ENCODE measurements at regions not wholly inside any gene's neighbourhood (a gene's known extent, or its start where the extent isn't known, plus 50 kb on each side); places are given as distances from the start of the nearest gene placed in this dataset.

DNA sequence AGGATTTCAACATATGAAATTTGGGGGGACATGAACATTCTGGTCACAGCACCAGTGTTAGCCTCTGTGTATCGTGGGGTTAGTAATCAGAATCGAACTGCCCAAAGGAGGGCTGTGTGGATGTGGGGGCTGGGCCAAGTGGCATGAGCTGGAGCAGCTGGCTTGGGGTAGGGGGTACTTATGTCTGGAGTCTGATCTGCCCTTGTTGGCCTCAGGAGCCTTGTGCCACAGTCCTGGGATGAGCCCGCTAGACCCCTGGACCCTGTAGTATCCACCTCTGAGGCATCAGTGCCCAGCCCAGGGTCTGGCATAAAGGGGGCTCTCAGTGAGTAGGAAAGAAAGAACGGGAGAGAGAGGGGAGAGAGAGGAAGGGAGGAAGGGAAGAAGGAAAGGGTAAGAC lies 67.3 kb downstream of the LRRC32 start:
- Histone ChIP-seq H2BK120ac (ENCODE audit: low read depth, low read length) (no peak overlapping the region), H2BK5ac (ENCODE audit: low read length) (no peak overlapping the region), H3K4me1 (ENCODE audit: control insufficient read depth in 2 of 2, insufficient read depth in 1 of 2, low read depth in 1 of 2, low read length in 2 of 2) (peaks cover 0 to 9% of the 10 kb centered on the region in 2 donors), H3K27me3 (ENCODE audit: control insufficient read depth in 3 of 3, insufficient read depth in 3 of 3, low read depth in 1 of 3, low read length in 3 of 3) (peaks cover 0 to 18% (median 0%) of the 10 kb centered on the region in 3 experiments), H3K4me3 (ENCODE audit: low read length in 2 of 2) (no peak overlapping the region), H2AK5ac (ENCODE audit: low read depth, low read length) (no peak overlapping the region), H2BK12ac (ENCODE audit: low read length) (no peak overlapping the region), H2AFZ (ENCODE audit: low read length) (no peak overlapping the region), H3K23ac (ENCODE audit: low read depth, low read length, poor library complexity) (no peak overlapping the region), H3K27ac (replicated peaks; ENCODE audit: low read length) (no peak overlapping the region), H3K4ac (ENCODE audit: low read length) (no peak overlapping the region), H3K9me3 (replicated peaks in 1 of 2; ENCODE audit: control insufficient read depth in 2 of 2, insufficient read depth in 1 of 2, low read depth in 1 of 2, low read length in 2 of 2) (peaks cover 3% of the 10 kb centered on the region in 2 donors), H3K79me1 (ENCODE audit: low read depth, low read length) (no peaks in the 10 kb centered on the region), H3K4me2 (ENCODE audit: insufficient read depth, low read length, poor library complexity, severe bottlenecking) (no peak overlapping the region), H3K9ac (ENCODE audit: low read depth, low read length, poor library complexity) (no peak overlapping the region), H2BK15ac (ENCODE audit: low read length) (no peak overlapping the region), H4K8ac (ENCODE audit: low read depth, low read length) (no peak overlapping the region), H4K91ac (ENCODE audit: low read depth, low read length, poor library complexity) (no peak overlapping the region), H3K36me3 (replicated peaks in 1 of 2; ENCODE audit: control insufficient read depth in 2 of 2, insufficient read depth in 2 of 2, low read length in 2 of 2) (no peaks in the 10 kb centered on the region), H3K14ac (ENCODE audit: low read length) (no peak overlapping the region), H3K18ac (ENCODE audit: low read length) (peak overlapping the region; percentile 3)
- WGBS, 2 donors (ENCODE audit: extremely low coverage in 2 of 2, insufficient read length in 2 of 2, insufficient replicate concordance in 1 of 2) = no CpG with 5 or more reads among the region's 4 CpGs
- no peak for DNase-seq (ENCODE audit: low spot score)
